Prostate gland (tissue), 2 donors: ENCODE measurements at regions not wholly inside any gene's neighbourhood (a gene's known extent, or its start where the extent isn't known, plus 50 kb on each side); places are given as distances from the start of the nearest gene placed in this dataset.

ENCODE experiments used
- POLR2A ChIP-seq: fragments of 450-650 bp; IDR thresholded peaks from one replicate; pipeline ENCODE4 v1.6.1; 2016; ENCODE audit warnings: antibody characterized with exemption, mild to moderate bottlenecking
- TF ChIP-seq, protein P1 (sequence below), 4 experiments: fragments of 200-600 bp in 2 of 4; fragments of 450-650 bp in 2 of 4; sonication (generic) in 2 of 4; IDR thresholded peaks; 1 replicate in 3 of 4; 2 replicates in 1 of 4; pipeline ENCODE4 v1.5.1; 2016 to 2019; ENCODE audit warnings: antibody characterized with exemption in 4 of 4, mild to moderate bottlenecking in 2 of 4, moderate library complexity in 2 of 4

DNA sequence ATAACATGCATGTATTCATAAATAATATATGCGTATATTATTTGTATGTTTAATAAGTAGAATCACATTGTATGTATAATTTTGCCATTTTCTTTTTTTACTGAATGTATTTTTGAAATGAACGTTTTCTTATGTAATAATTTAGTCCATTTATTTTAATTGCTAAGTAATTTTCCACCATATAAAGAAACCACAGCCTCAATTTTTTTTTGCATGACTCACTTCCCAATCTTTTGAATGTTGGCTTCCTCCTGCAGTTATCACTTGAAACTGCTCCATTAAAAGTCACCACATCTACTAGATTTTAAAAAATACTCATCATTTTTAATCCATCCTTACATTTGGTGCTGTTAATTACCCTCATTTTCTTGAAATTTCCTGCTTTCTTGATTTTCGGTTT lies 363.3 kb upstream of the MEF2C start:
- TF ChIP-seq, protein P1, sequence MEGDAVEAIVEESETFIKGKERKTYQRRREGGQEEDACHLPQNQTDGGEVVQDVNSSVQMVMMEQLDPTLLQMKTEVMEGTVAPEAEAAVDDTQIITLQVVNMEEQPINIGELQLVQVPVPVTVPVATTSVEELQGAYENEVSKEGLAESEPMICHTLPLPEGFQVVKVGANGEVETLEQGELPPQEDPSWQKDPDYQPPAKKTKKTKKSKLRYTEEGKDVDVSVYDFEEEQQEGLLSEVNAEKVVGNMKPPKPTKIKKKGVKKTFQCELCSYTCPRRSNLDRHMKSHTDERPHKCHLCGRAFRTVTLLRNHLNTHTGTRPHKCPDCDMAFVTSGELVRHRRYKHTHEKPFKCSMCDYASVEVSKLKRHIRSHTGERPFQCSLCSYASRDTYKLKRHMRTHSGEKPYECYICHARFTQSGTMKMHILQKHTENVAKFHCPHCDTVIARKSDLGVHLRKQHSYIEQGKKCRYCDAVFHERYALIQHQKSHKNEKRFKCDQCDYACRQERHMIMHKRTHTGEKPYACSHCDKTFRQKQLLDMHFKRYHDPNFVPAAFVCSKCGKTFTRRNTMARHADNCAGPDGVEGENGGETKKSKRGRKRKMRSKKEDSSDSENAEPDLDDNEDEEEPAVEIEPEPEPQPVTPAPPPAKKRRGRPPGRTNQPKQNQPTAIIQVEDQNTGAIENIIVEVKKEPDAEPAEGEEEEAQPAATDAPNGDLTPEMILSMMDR (IDR thresholded peaks at IDR 0.05) = no peak
- no peak for TF ChIP-seq POLR2A
